Neural cell (in vitro differentiated cells): ENCODE measurements at regions not wholly inside any gene's neighbourhood (a gene's known extent, or its start where the extent isn't known, plus 50 kb on each side); places are given as distances from the start of the nearest gene placed in this dataset.

Source experiments
- H2AFZ ChIP-seq: fragments of 200-600, 300-800 bp; sonication (generic), shearing (Covaris generic); 2 replicates; pipeline ENCODE4 v1.6.0; 2014; ENCODE audit warnings: low read depth, mild to moderate bottlenecking, antibody characterized with exemption, low read length, moderate library complexity
- H3F3A ChIP-seq: fragments of 200-600 bp; shearing (Covaris generic); 2 replicates; pipeline ENCODE4 v1.6.1; 2016; ENCODE audit warnings: mild to moderate bottlenecking, moderate library complexity, mixed read lengths, antibody characterized with exemption, low read length; ENCODE audit not compliant: insufficient read depth, poor library complexity, severe bottlenecking
- H3K27ac ChIP-seq: fragments of 200-600, 300-800 bp; sonication (generic), shearing (Covaris generic); 2 replicates; pipeline ENCODE4 v1.5.1; 2014; ENCODE audit warnings: mild to moderate bottlenecking, low read length, moderate library complexity
- H3K27me3 ChIP-seq: fragments of 300-800, 200-600 bp; sonication (generic), shearing (Covaris generic); 2 replicates; pipeline ENCODE4 v1.6.0; 2014; ENCODE audit warnings: mild to moderate bottlenecking, low read depth, low read length, moderate library complexity; ENCODE audit not compliant: insufficient read depth
- H3K36me3 ChIP-seq: fragments of 300-800, 200-600 bp; sonication (generic), shearing (Covaris generic); 2 replicates; pipeline ENCODE4 v1.5.1; 2014; ENCODE audit warnings: mild to moderate bottlenecking, antibody characterized with exemption, low read length, moderate library complexity; ENCODE audit not compliant: insufficient read depth
- H3K4me2 ChIP-seq: fragments of 300-800, 200-600 bp; sonication (generic), shearing (Covaris generic); 2 replicates; pipeline ENCODE4 v1.6.0; 2014; ENCODE audit warnings: mild to moderate bottlenecking, low read length
- H3K4me3 ChIP-seq: fragments of 300-800, 200-600 bp; sonication (generic), shearing (Covaris generic); 2 replicates; pipeline ENCODE4 v1.5.1; 2014; ENCODE audit warnings: mild to moderate bottlenecking, low read length, moderate library complexity
- H3K79me2 ChIP-seq: fragments of 200-600 bp; shearing (Covaris generic); replicated peaks from 2 replicates; pipeline ENCODE4 v1.6.0; 2014; ENCODE audit warnings: mild to moderate bottlenecking, low read length, moderate library complexity; ENCODE audit not compliant: insufficient read depth
- H3K9ac ChIP-seq: fragments of 300-800, 200-600 bp; sonication (generic), shearing (Covaris generic); 2 replicates; pipeline ENCODE4 v1.6.1; 2016; ENCODE audit warnings: mild to moderate bottlenecking, low read length, mixed read lengths
- H3K9me2 ChIP-seq: fragments of 200-600 bp; shearing (Covaris generic); 2 replicates; pipeline ENCODE4 v1.6.1; 2016; ENCODE audit warnings: mild to moderate bottlenecking, low read length, mixed read lengths; ENCODE audit not compliant: insufficient read depth
- H3K9me3 ChIP-seq: fragments of 200-600, 300-800 bp; sonication (generic), shearing (Covaris generic); 2 replicates; pipeline ENCODE4 v1.6.1; 2016; ENCODE audit warnings: mild to moderate bottlenecking, mixed run types, low read length, moderate library complexity, mixed read lengths
- H4K20me1 ChIP-seq: fragments of 200-600 bp; shearing (Covaris generic); 2 replicates; pipeline ENCODE4 v1.6.1; 2016; ENCODE audit warnings: mild to moderate bottlenecking, mixed run types; ENCODE audit not compliant: insufficient read depth
- EP300 ChIP-seq: fragments of 450-650 bp; conservative IDR thresholded peaks from 2 replicates; pipeline ENCODE4 v1.6.1; 2014; ENCODE audit warnings: antibody characterized with exemption, mild to moderate bottlenecking, moderate library complexity; ENCODE audit not compliant: poor library complexity, severe bottlenecking
- EZH2 ChIP-seq: fragments of 200-600, 300-800 bp; shearing (Covaris generic), sonication (generic); IDR thresholded peaks from 2 replicates; pipeline ENCODE4 v1.6.1; 2014; ENCODE audit warnings: antibody characterized with exemption, low read length, borderline replicate concordance, mild to moderate bottlenecking; ENCODE audit not compliant: insufficient read depth, poor library complexity, severe bottlenecking
- MXI1 ChIP-seq: fragments of 450-650 bp; conservative IDR thresholded peaks from 2 replicates; pipeline ENCODE4 v1.6.1; 2014; ENCODE audit warnings: antibody characterized with exemption, mild to moderate bottlenecking; ENCODE audit not compliant: poor library complexity, severe bottlenecking
- POLR2AphosphoS5 ChIP-seq: IDR thresholded peaks from 2 replicates; pipeline ENCODE4 v1.6.1; 2012
- RAD21 ChIP-seq: fragments of 450-650 bp; conservative IDR thresholded peaks from 2 replicates; pipeline ENCODE4 v1.6.1; 2014; ENCODE audit warnings: antibody characterized with exemption, mild to moderate bottlenecking, moderate library complexity
- SMC3 ChIP-seq: fragments of 450-650 bp; conservative IDR thresholded peaks from 2 replicates; pipeline ENCODE4 v1.6.1; 2014; ENCODE audit warnings: antibody characterized with exemption, mild to moderate bottlenecking, moderate library complexity; ENCODE audit not compliant: poor library complexity
- TAF1 ChIP-seq: IDR thresholded peaks from 2 replicates; pipeline ENCODE4 v1.6.1; 2012; ENCODE audit warnings: low read depth
- TF ChIP-seq, protein P1 (sequence below): IDR thresholded peaks from 2 replicates; pipeline ENCODE4 v1.6.1; 2012; ENCODE audit warnings: borderline replicate concordance
- TF ChIP-seq, protein P2 (sequence below): fragments of 450-650 bp; IDR thresholded peaks from 2 replicates; pipeline ENCODE4 v1.5.1; 2014; ENCODE audit warnings: antibody characterized with exemption, mild to moderate bottlenecking, moderate library complexity; ENCODE audit not compliant: poor library complexity, severe bottlenecking

DNA sequence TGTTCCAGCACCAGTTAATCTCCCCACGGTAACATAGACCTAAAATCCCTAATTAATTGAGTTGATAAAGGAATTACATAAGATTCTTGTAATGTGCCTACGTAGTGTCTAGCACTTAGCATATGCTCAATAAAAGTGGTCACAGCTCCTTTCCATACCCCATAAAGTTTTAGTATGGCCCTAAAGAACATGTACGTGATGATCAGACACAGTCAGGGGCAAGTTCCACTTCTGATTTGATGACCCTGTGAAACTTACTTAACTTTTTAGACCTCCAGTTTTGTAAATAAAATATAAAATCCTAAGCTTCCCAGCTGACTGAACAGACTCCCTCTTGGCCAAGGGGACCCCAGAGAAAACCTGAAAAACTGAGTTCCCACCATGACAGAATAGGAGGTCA, 391.3 kb upstream of the ERCC4 start:
- Histone ChIP-seq H3K79me2 (no peaks in the 10 kb centered on the region), H3K4me2 (no peak overlapping the region), H3K27me3 (no peaks in the 10 kb centered on the region), H4K20me1 (no peaks in the 10 kb centered on the region), H3F3A (no peaks in the 10 kb centered on the region), H3K9ac (no peak overlapping the region), H3K4me3 (no peak overlapping the region), H3K9me2 (no peaks in the 10 kb centered on the region), H3K9me3 (no peaks in the 10 kb centered on the region), H3K27ac (no peak overlapping the region), H3K36me3 (no peaks in the 10 kb centered on the region), H2AFZ (no peak overlapping the region)
- TF ChIP-seq MXI1: no peak

DNA sequence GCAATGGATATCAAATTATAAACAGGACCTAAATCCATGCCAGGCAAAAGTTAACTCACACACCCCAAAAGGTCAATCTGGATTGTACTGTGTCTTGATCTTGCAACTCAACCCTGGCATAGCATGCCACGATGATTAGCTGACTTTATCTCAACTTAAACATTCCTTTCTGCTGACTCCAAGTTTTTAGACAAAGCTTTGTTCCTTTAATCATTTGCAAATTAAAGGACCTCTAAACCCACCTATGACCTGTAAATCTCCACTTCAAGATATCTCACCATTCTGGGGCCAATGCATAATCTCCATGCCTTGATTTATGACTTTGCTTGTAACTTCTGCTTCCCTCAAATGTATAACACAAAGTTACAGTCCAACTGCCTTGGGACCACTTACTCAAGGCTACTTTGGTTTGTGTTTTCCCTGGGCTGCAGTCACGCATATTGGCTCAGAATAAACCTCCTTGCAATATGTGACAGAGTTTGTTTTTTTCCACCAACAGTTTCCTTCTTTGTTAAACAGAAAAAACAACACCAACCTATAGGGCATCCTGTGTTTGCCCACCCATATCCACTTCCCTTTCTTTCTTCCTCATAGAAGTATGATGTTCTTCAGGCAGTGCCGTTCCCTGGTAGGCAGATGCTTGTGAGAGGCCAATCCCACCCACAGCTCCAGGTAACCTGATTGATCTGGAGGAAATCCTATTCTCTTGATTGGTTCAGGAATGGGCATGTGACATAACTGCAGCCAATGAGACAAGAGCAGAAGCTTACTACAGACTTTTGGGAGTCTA, 390.6 kb upstream of the ERCC4 start:
- H3K27ac ChIP-seq: no peak overlapping the region
- H3K27me3 ChIP-seq: no peaks in the 10 kb centered on the region
- no peak overlapping the region for H3K4me2 ChIP-seq
- H3K36me3 ChIP-seq: no peaks in the 10 kb centered on the region
- no peak overlapping the region for H3K9ac ChIP-seq
- H4K20me1 ChIP-seq: no peaks in the 10 kb centered on the region
- H3K9me3 ChIP-seq: no peaks in the 10 kb centered on the region
- no peak overlapping the region for H3K4me3 ChIP-seq
- no peaks in the 10 kb centered on the region for H3F3A ChIP-seq
- H3K9me2 ChIP-seq: no peaks in the 10 kb centered on the region
- no peaks in the 10 kb centered on the region for H3K79me2 ChIP-seq
- H2AFZ ChIP-seq: no peak overlapping the region
- TF ChIP-seq TAF1 (no peak), POLR2AphosphoS5 (no peak), EP300 (no peak), EZH2 (no peak)

DNA sequence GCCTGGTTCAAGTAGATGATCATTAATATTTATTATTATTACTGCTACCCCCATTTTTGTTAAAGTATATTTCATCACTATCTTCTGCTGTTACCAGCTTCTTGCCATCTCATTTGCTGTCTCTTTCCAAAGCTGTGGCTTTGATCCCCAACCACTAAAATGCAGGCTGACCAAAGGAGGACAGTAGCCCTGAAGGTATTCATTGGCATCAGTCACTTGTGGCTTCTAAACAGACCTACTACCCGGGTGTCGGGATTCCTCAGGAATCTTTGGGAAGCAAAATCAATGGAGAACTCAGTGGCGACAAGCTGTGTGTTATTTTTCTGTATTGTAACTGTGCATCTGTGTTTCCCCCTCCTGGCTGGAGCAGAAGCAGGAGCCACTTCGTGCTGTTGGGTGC, 379.2 kb upstream of the ERCC4 start:
- Histone ChIP-seq H3K4me3 (no peak overlapping the region), H3K9me2 (no peaks in the 10 kb centered on the region), H2AFZ (no peak overlapping the region), H3K9ac (no peak overlapping the region), H3K4me2 (no peak overlapping the region), H3F3A (no peaks in the 10 kb centered on the region), H3K27ac (no peak overlapping the region), H3K36me3 (no peaks in the 10 kb centered on the region), H3K79me2 (no peaks in the 10 kb centered on the region), H3K27me3 (no peaks in the 10 kb centered on the region), H4K20me1 (no peaks in the 10 kb centered on the region), H3K9me3 (no peaks in the 10 kb centered on the region)
- TF ChIP-seq TAF1: no peak
- TF ChIP-seq, protein P1, sequence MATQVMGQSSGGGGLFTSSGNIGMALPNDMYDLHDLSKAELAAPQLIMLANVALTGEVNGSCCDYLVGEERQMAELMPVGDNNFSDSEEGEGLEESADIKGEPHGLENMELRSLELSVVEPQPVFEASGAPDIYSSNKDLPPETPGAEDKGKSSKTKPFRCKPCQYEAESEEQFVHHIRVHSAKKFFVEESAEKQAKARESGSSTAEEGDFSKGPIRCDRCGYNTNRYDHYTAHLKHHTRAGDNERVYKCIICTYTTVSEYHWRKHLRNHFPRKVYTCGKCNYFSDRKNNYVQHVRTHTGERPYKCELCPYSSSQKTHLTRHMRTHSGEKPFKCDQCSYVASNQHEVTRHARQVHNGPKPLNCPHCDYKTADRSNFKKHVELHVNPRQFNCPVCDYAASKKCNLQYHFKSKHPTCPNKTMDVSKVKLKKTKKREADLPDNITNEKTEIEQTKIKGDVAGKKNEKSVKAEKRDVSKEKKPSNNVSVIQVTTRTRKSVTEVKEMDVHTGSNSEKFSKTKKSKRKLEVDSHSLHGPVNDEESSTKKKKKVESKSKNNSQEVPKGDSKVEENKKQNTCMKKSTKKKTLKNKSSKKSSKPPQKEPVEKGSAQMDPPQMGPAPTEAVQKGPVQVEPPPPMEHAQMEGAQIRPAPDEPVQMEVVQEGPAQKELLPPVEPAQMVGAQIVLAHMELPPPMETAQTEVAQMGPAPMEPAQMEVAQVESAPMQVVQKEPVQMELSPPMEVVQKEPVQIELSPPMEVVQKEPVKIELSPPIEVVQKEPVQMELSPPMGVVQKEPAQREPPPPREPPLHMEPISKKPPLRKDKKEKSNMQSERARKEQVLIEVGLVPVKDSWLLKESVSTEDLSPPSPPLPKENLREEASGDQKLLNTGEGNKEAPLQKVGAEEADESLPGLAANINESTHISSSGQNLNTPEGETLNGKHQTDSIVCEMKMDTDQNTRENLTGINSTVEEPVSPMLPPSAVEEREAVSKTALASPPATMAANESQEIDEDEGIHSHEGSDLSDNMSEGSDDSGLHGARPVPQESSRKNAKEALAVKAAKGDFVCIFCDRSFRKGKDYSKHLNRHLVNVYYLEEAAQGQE: no peak
- no peak for TF ChIP-seq RAD21
- TF ChIP-seq EP300: no peak
- TF ChIP-seq SMC3: no peak
- TF ChIP-seq, protein P2, sequence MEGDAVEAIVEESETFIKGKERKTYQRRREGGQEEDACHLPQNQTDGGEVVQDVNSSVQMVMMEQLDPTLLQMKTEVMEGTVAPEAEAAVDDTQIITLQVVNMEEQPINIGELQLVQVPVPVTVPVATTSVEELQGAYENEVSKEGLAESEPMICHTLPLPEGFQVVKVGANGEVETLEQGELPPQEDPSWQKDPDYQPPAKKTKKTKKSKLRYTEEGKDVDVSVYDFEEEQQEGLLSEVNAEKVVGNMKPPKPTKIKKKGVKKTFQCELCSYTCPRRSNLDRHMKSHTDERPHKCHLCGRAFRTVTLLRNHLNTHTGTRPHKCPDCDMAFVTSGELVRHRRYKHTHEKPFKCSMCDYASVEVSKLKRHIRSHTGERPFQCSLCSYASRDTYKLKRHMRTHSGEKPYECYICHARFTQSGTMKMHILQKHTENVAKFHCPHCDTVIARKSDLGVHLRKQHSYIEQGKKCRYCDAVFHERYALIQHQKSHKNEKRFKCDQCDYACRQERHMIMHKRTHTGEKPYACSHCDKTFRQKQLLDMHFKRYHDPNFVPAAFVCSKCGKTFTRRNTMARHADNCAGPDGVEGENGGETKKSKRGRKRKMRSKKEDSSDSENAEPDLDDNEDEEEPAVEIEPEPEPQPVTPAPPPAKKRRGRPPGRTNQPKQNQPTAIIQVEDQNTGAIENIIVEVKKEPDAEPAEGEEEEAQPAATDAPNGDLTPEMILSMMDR: no peak
- TF ChIP-seq EZH2: no peak
